IMR-90 (cell line): ENCODE measurements at regions not wholly inside any gene's neighbourhood (a gene's known extent, or its start where the extent isn't known, plus 50 kb on each side); places are given as distances from the start of the nearest gene placed in this dataset.

ENCODE experiments used
- ATAC-seq: fragments of 200-7000 bp; cut with Tn5 transposase; 2 replicates; pipeline ENCODE4 v1.9.1; 2020; ENCODE audit warnings: low read depth, mild to moderate bottlenecking, moderate library complexity
- BruUV-seq: library from RNA; stranded (reverse); fragments of 400-500 nt; replicated peaks from 2 replicates; lab custom pipeline; 2021; lab: Mats Ljungman, UMichigan
- CTCF ChIA-PET: fragments of 300-600 bp; formaldehyde crosslinking; extraction: SDS; loops from one replicate; lab custom pipeline; 2021; ENCODE audit warnings: antibody characterized with exemption; lab: Yijun Ruan, JAX
- POLR2A ChIA-PET: fragments of 300-600 bp; sonication (Branson Sonifier 250); formaldehyde crosslinking; loops from one replicate; lab custom pipeline; 2022; ENCODE audit warnings: antibody characterized with exemption; ENCODE audit not compliant: unreplicated experiment; lab: Charles Lee
- DNase-seq: peaks from one replicate; pipeline ENCODE4 v3.0.0; 2013
- H2AFZ ChIP-seq: replicated peaks from 2 replicates; pipeline ENCODE3; 2013; ENCODE audit warnings: low read length, mild to moderate bottlenecking; ENCODE audit not compliant: poor library complexity
- H2AK5ac ChIP-seq: 2 replicates; pipeline ENCODE4 v1.6.1; 2013; ENCODE audit warnings: low read depth, low read length, inconsistent platforms
- H2AK9ac ChIP-seq: replicated peaks from 2 replicates; pipeline ENCODE3; 2013; ENCODE audit warnings: mild to moderate bottlenecking, low read depth, low read length, moderate library complexity; ENCODE audit not compliant: poor library complexity
- H2BK120ac ChIP-seq: 2 replicates; pipeline ENCODE4 v1.6.1; 2013; ENCODE audit warnings: low read depth, low read length, inconsistent platforms
- H2BK15ac ChIP-seq: 3 replicates; pipeline ENCODE4 v1.6.1; 2013; ENCODE audit warnings: low read depth, low read length, inconsistent platforms
- H2BK20ac ChIP-seq: 2 replicates; pipeline ENCODE4 v1.6.1; 2013; ENCODE audit warnings: low read depth, mild to moderate bottlenecking, inconsistent platforms, low read length, moderate library complexity
- H2BK5ac ChIP-seq: 2 replicates; pipeline ENCODE4 v1.6.1; 2013; ENCODE audit warnings: mild to moderate bottlenecking, low read depth, low read length, inconsistent platforms; ENCODE audit not compliant: poor library complexity, severe bottlenecking
- H3K14ac ChIP-seq: replicated peaks from 2 replicates; pipeline ENCODE4 v1.6.1; 2013; ENCODE audit warnings: low read depth, low read length, inconsistent platforms
- H3K18ac ChIP-seq: 2 replicates; pipeline ENCODE4 v1.6.1; 2013; ENCODE audit warnings: low read depth, low read length, control low read depth
- H3K23ac ChIP-seq: 2 replicates; pipeline ENCODE4 v1.6.1; 2013; ENCODE audit warnings: low read depth, low read length, inconsistent platforms
- H3K27ac ChIP-seq: 2 replicates; pipeline ENCODE4 v1.5.1; 2013; ENCODE audit warnings: mild to moderate bottlenecking, control low read depth, low read length; ENCODE audit not compliant: insufficient read depth
- H3K27me3 ChIP-seq: 2 replicates; pipeline ENCODE4 v1.6.1; 2013; ENCODE audit warnings: low read length; ENCODE audit not compliant: control insufficient read depth, insufficient read depth
- H3K36me3 ChIP-seq: 2 replicates; pipeline ENCODE4 v1.6.1; 2013; ENCODE audit warnings: low read length, mixed read lengths; ENCODE audit not compliant: control insufficient read depth, insufficient read depth
- H3K4ac ChIP-seq: 2 replicates; pipeline ENCODE4 v1.6.1; 2013; ENCODE audit warnings: low read depth, low read length, inconsistent platforms
- H3K4me1 ChIP-seq: 2 replicates; pipeline ENCODE4 v1.6.1; 2013; ENCODE audit warnings: low read length, mixed read lengths; ENCODE audit not compliant: control insufficient read depth, insufficient read depth
- H3K4me2 ChIP-seq: 2 replicates; pipeline ENCODE4 v1.6.1; 2013; ENCODE audit warnings: low read depth, mild to moderate bottlenecking, control low read depth, low read length, moderate library complexity
- H3K4me3 ChIP-seq: 2 replicates; pipeline ENCODE4 v1.5.1; 2013; ENCODE audit warnings: low read depth, mild to moderate bottlenecking, control low read depth, low read length, moderate library complexity; ENCODE audit not compliant: insufficient read depth
- H3K56ac ChIP-seq: 2 replicates; pipeline ENCODE4 v1.6.1; 2013; ENCODE audit warnings: low read length, inconsistent platforms; ENCODE audit not compliant: insufficient read depth; ENCODE audit errors: extremely low read depth
- H3K79me1 ChIP-seq, 2 experiments: 2 replicates each; pipeline ENCODE4 v1.6.1; 2013; ENCODE audit warnings: low read length in 2 of 2, inconsistent platforms in 1 of 2, low read depth in 1 of 2
- H3K9ac ChIP-seq: 2 replicates; pipeline ENCODE4 v1.6.1; 2013; ENCODE audit warnings: low read depth, low read length, control low read depth
- H3K9me1 ChIP-seq: 2 replicates; pipeline ENCODE4 v1.6.1; 2013; ENCODE audit warnings: low read length, inconsistent platforms; ENCODE audit not compliant: insufficient read depth
- H3K9me3 ChIP-seq: 2 replicates; pipeline ENCODE4 v1.6.1; 2013; ENCODE audit warnings: low read length; ENCODE audit not compliant: control insufficient read depth, insufficient read depth
- H4K20me1 ChIP-seq: 2 replicates; pipeline ENCODE4 v1.6.1; 2013; ENCODE audit warnings: low read length, inconsistent platforms; ENCODE audit not compliant: insufficient read depth
- H4K5ac ChIP-seq: 2 replicates; pipeline ENCODE4 v1.6.1; 2013; ENCODE audit warnings: mild to moderate bottlenecking, low read depth, low read length, control low read depth
- H4K8ac ChIP-seq, 2 experiments: 2 replicates each; pipeline ENCODE4 v1.6.1; 2013; ENCODE audit warnings: low read depth in 2 of 2, low read length in 2 of 2, control low read depth in 1 of 2, inconsistent platforms in 1 of 2
- H4K91ac ChIP-seq: 2 replicates; pipeline ENCODE4 v1.6.1; 2013; ENCODE audit warnings: low read depth, low read length, inconsistent platforms; ENCODE audit not compliant: insufficient read depth
- BHLHE40 ChIP-seq: fragments of 150-350 bp; IDR thresholded peaks from 2 replicates; pipeline ENCODE4 v1.6.1; 2016; ENCODE audit warnings: mild to moderate bottlenecking, low read depth, low read length
- CEBPB ChIP-seq: IDR thresholded peaks from 2 replicates; pipeline ENCODE4 v1.6.1; 2012; ENCODE audit warnings: low read depth, low read length, improper control_type of control experiment
- CHD1 ChIP-seq: IDR thresholded peaks from 2 replicates; pipeline ENCODE4 v1.6.1; 2012; ENCODE audit warnings: low read depth, low read length, improper control_type of control experiment
- FOS ChIP-seq: fragments of 150-350 bp; IDR thresholded peaks from 2 replicates; pipeline ENCODE4 v1.6.1; 2016; ENCODE audit warnings: low read depth, low read length
- MAFK ChIP-seq: IDR thresholded peaks from 2 replicates; pipeline ENCODE4 v1.6.1; 2012; ENCODE audit warnings: low read depth, low read length, improper control_type of control experiment
- MAZ ChIP-seq: IDR thresholded peaks from 2 replicates; pipeline ENCODE4 v1.6.1; 2012; ENCODE audit warnings: low read depth, mild to moderate bottlenecking, low read length, improper control_type of control experiment, moderate library complexity, borderline replicate concordance
- MXI1 ChIP-seq: IDR thresholded peaks from 2 replicates; pipeline ENCODE4 v1.6.1; 2012; ENCODE audit warnings: low read depth, mild to moderate bottlenecking, low read length, moderate library complexity, borderline replicate concordance
- NFE2L2 ChIP-seq: fragments of 150-350 bp; IDR thresholded peaks from 2 replicates; pipeline ENCODE4 v1.6.1; 2016; ENCODE audit warnings: low read depth, mild to moderate bottlenecking, low read length
- POLR2A ChIP-seq: IDR thresholded peaks from 2 replicates; pipeline ENCODE4 v1.6.1; 2012; ENCODE audit warnings: mild to moderate bottlenecking, low read depth, low read length
- RAD21 ChIP-seq: IDR thresholded peaks from 2 replicates; pipeline ENCODE4 v1.6.1; 2012; ENCODE audit warnings: low read length, improper control_type of control experiment
- RCOR1 ChIP-seq: IDR thresholded peaks from 2 replicates; pipeline ENCODE4 v1.6.1; 2012; ENCODE audit warnings: mild to moderate bottlenecking, low read length, improper control_type of control experiment; ENCODE audit not compliant: insufficient replicate concordance
- RFX5 ChIP-seq: IDR thresholded peaks from 2 replicates; pipeline ENCODE4 v1.8.0; 2012; ENCODE audit warnings: low read depth, mild to moderate bottlenecking, low read length, moderate library complexity
- SMC3 ChIP-seq: fragments of 150-350 bp; IDR thresholded peaks from 2 replicates; pipeline ENCODE4 v1.6.1; 2016; ENCODE audit warnings: low read depth, mild to moderate bottlenecking, antibody characterized with exemption, low read length, moderate library complexity
- WGBS, 2 experiments: methylation state at CpG; one replicate each; pipeline versions ENCODE4 v1.1.5 to v1.1.7; 2013; ENCODE audit warnings: missing lambda C conversion rate in 2 of 2; ENCODE audit not compliant: insufficient read length in 1 of 2; ENCODE audit errors: extremely low coverage in 2 of 2; 5-methylcytosine and 5-hydroxymethylcytosine counted together
- dilution Hi-C: fragments of 300-500 bp; cut with HindIII; formaldehyde crosslinking; loops from one replicate; pipeline ENCODE4 v1.14.3; 2018; ENCODE audit warnings: low sequenced_read_pairs; ENCODE audit not compliant: unreplicated experiment
- in situ Hi-C: fragments of 300-500 bp; cut with MboI; formaldehyde crosslinking; loops from 3 replicates; pipeline ENCODE4 v1.14.3; 2019; ENCODE audit warnings: low sequenced_read_pairs, inconsistent platforms, mixed read lengths
- intact Hi-C: fragments of 100-400 bp; cut with micrococcal nuclease; formaldehyde crosslinking; loops from 2 replicates; pipeline ENCODE4 v1.10.0; 2022
- TF ChIP-seq, protein P1 (sequence below): conservative IDR thresholded peaks from 2 replicates; pipeline ENCODE4 v1.5.1; 2012; ENCODE audit warnings: mild to moderate bottlenecking, low read depth, low read length, improper control_type of control experiment
- TF ChIP-seq, protein P2 (sequence below): fragments of 150-350 bp; IDR thresholded peaks from 2 replicates; pipeline ENCODE4 v1.6.1; 2016; ENCODE audit warnings: low read depth, mild to moderate bottlenecking, low read length, moderate library complexity, borderline replicate concordance
- TF ChIP-seq, protein P3 (sequence below): fragments of 150-350 bp; IDR thresholded peaks from 2 replicates; pipeline ENCODE4 v1.6.1; 2017; ENCODE audit warnings: mild to moderate bottlenecking, antibody characterized with exemption, low read length, low read depth

- no peaks in the 10 kb centered on the region for H3K4me1 ChIP-seq
- H3K4me3 ChIP-seq, result no peak overlapping the region
- no peak for ATAC-seq
- H3K9me3 ChIP-seq, result peaks cover 5% of the 10 kb centered on the region; the same call in 1 of the 2 replicates
- no peak overlapping the region for H4K8ac ChIP-seq
- no peak overlapping the region for H3K4ac ChIP-seq
- no peaks in the 10 kb centered on the region for H4K20me1 ChIP-seq
- intact Hi-C loops, result no loop called here
- dilution Hi-C loops, result no loop called here
- no peaks in the 10 kb centered on the region for H3K79me1 ChIP-seq
- BruUV-seq, result no TSS peak
- no peak for DNase-seq
- H3K9me1 ChIP-seq, result no peaks in the 10 kb centered on the region
- no peak overlapping the region for H3K18ac ChIP-seq
- no peak overlapping the region for H3K27ac ChIP-seq
- H2AFZ ChIP-seq, result no peak overlapping the region
- no CpG with 5 or more reads among the region's 1 CpG for WGBS, 2 experiments
- ChIA-PET POLR2A (no interaction called here), CTCF (no interaction called here)
- H3K36me3 ChIP-seq, result no peaks in the 10 kb centered on the region
- in situ Hi-C loops, result no loop called here
- no peak overlapping the region for H3K56ac ChIP-seq
- H3K9ac ChIP-seq, result no peak overlapping the region
- no peak overlapping the region for H3K23ac ChIP-seq
- H3K27me3 ChIP-seq, result no peaks in the 10 kb centered on the region
- H2BK120ac ChIP-seq, result no peak overlapping the region
- no peak overlapping the region for H3K14ac ChIP-seq
- H3K4me2 ChIP-seq, result no peak overlapping the region
- TF ChIP-seq, protein P1, sequence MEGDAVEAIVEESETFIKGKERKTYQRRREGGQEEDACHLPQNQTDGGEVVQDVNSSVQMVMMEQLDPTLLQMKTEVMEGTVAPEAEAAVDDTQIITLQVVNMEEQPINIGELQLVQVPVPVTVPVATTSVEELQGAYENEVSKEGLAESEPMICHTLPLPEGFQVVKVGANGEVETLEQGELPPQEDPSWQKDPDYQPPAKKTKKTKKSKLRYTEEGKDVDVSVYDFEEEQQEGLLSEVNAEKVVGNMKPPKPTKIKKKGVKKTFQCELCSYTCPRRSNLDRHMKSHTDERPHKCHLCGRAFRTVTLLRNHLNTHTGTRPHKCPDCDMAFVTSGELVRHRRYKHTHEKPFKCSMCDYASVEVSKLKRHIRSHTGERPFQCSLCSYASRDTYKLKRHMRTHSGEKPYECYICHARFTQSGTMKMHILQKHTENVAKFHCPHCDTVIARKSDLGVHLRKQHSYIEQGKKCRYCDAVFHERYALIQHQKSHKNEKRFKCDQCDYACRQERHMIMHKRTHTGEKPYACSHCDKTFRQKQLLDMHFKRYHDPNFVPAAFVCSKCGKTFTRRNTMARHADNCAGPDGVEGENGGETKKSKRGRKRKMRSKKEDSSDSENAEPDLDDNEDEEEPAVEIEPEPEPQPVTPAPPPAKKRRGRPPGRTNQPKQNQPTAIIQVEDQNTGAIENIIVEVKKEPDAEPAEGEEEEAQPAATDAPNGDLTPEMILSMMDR, result no peak
- TF ChIP-seq POLR2A (no peak), BHLHE40 (no peak), RAD21 (no peak), CHD1 (no peak), SMC3 (no peak), MAZ (no peak), MXI1 (no peak), NFE2L2 (no peak), MAFK (no peak), RFX5 (no peak), FOS (no peak), CEBPB (no peak), RCOR1 (no peak)
- TF ChIP-seq, protein P2, sequence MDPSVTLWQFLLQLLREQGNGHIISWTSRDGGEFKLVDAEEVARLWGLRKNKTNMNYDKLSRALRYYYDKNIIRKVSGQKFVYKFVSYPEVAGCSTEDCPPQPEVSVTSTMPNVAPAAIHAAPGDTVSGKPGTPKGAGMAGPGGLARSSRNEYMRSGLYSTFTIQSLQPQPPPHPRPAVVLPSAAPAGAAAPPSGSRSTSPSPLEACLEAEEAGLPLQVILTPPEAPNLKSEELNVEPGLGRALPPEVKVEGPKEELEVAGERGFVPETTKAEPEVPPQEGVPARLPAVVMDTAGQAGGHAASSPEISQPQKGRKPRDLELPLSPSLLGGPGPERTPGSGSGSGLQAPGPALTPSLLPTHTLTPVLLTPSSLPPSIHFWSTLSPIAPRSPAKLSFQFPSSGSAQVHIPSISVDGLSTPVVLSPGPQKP, result no peak
- TF ChIP-seq, protein P3, sequence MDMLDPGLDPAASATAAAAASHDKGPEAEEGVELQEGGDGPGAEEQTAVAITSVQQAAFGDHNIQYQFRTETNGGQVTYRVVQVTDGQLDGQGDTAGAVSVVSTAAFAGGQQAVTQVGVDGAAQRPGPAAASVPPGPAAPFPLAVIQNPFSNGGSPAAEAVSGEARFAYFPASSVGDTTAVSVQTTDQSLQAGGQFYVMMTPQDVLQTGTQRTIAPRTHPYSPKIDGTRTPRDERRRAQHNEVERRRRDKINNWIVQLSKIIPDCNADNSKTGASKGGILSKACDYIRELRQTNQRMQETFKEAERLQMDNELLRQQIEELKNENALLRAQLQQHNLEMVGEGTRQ, result no peak
- no peak overlapping the region for H2AK9ac ChIP-seq
- H4K5ac ChIP-seq, result no peak overlapping the region
- no peak overlapping the region for H4K91ac ChIP-seq
- H2BK5ac ChIP-seq, result no peak overlapping the region
- H2BK20ac ChIP-seq, result no peak overlapping the region
- no peak overlapping the region for H2AK5ac ChIP-seq
- H2BK15ac ChIP-seq, result no peak overlapping the region
These were observed 1017.5 kb upstream of the IGFBP7 start for GRCh38 chr4:58127680-58128079.
